ENCODE measurements at regions not wholly inside any gene's neighbourhood (a gene's known extent, or its start where the extent isn't known, plus 50 kb on each side); places are given as distances from the start of the nearest gene placed in this dataset.

DNA sequence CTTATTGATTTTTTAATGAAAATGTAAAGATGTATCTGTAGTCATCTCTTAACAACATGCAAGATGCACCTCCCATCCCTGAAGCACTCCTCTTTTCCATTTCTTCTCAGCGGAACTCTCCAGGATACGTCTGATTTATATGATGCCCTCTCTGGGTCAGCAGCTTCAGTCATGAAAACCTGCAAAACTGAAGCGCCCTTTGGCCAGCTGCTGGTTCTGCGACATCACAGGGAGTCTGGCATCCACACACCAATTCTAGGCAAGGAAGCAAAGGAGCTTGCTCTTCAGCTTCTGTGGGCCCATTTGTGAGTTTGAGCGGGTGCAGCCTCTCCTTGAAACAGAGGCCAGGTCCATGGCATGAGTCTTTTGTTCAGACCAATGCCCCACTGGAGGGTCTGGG lies 1253.3 kb downstream of the TBC1D22A start:
- DNase-seq (ENCODE audit: low read depth, low spot score): no peak
- H3K4me3 Mint-ChIP-seq: no peak overlapping the region
- H3K9me3 Mint-ChIP-seq: peaks cover 14% of the 10 kb centered on the region
- no peaks in the 10 kb centered on the region for H3K4me1 Mint-ChIP-seq
- no peak overlapping the region for H3K27ac Mint-ChIP-seq (ENCODE audit: unreplicated experiment)
- peaks cover 35% of the 10 kb centered on the region for H3K27me3 Mint-ChIP-seq (ENCODE audit: low read depth)
- peaks cover 8% of the 10 kb centered on the region for H3K36me3 Mint-ChIP-seq (ENCODE audit: low read depth)
- TF ChIP-seq CTCF (conservative IDR thresholded peaks at IDR 0.05): no peak

DNA sequence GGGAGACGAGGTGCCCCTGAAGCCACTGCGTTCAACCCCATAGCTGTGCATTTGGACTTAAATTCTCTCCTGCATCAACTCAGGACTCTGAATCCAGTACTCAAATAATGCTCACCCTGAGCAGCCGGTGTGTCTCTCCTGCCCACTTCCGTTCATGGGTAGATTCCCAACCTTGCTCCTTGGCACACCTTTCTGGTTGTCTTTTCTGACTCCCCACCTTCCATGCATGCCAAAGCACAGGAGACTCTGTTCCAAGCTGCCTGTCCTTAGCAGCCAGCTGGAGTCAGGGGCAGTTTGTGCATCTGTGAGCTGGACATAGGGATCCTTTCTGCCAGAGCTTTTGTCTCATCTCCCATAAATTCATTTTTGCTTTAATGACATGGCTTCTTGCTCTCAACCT lies 1242.5 kb downstream of the TBC1D22A start:
- DNase-seq (ENCODE audit: low read depth, low spot score): no peak
- Mint-ChIP-seq H3K4me3 (no peak overlapping the region), H3K27me3 (ENCODE audit: low read depth) (peaks cover 15% of the 10 kb centered on the region), H3K9me3 (no peaks in the 10 kb centered on the region), H3K36me3 (ENCODE audit: low read depth) (no peaks in the 10 kb centered on the region), H3K4me1 (no peaks in the 10 kb centered on the region), H3K27ac (ENCODE audit: unreplicated experiment) (no peak overlapping the region)
- TF ChIP-seq CTCF (conservative IDR thresholded peaks at IDR 0.05): no peak

- no peaks in the 10 kb centered on the region for H3K36me3 Mint-ChIP-seq (ENCODE audit: low read depth)
- H3K27me3 Mint-ChIP-seq (ENCODE audit: low read depth): peaks cover 15% of the 10 kb centered on the region
Measured at GRCh38 chr22:48004038-48004437, 1241.6 kb downstream of the TBC1D22A start.

DNA sequence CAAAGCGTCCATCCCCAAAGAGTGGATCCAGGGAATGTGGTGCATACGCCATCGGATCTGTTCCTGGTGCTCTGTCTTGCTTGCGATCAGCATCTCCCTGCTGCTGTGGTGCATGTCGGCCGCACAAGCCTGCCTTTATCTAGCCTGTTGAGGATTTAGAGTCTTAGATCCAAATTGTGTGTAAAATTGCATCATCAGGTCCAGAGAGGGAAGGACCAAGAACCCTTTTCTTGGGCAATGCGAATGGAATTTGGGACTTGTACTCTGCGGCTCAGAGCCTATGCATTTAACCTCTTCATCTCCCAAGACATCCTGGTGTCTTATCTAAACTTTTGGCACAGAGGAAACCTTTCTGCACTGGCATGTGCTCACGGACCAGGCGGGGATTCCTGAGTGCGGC lies 1238.7 kb downstream of the TBC1D22A start:
- no peak overlapping the region for H3K4me3 Mint-ChIP-seq
- H3K36me3 Mint-ChIP-seq (ENCODE audit: low read depth): no peaks in the 10 kb centered on the region
- peaks cover 9% of the 10 kb centered on the region for H3K4me1 Mint-ChIP-seq
- no peak overlapping the region for H3K27ac Mint-ChIP-seq (ENCODE audit: unreplicated experiment)
- DNase-seq (ENCODE audit: low read depth, low spot score): no peak
- peaks cover 3% of the 10 kb centered on the region for H3K27me3 Mint-ChIP-seq (ENCODE audit: low read depth)
- no peaks in the 10 kb centered on the region for H3K9me3 Mint-ChIP-seq
- TF ChIP-seq CTCF (conservative IDR thresholded peaks at IDR 0.05): no peak

More at GRCh38 chr22:48004038-48004437, 1241.6 kb downstream of the TBC1D22A start:
- H3K4me1 Mint-ChIP-seq: no peaks in the 10 kb centered on the region
- no peak overlapping the region for H3K27ac Mint-ChIP-seq (ENCODE audit: unreplicated experiment)
- H3K4me3 Mint-ChIP-seq: no peak overlapping the region
- no peaks in the 10 kb centered on the region for H3K9me3 Mint-ChIP-seq
- TF ChIP-seq CTCF (conservative IDR thresholded peaks at IDR 0.05): no peak
- DNase-seq (ENCODE audit: low read depth, low spot score): no peak

- TF ChIP-seq CTCF (conservative IDR thresholded peaks at IDR 0.05): no peak
- H3K36me3 Mint-ChIP-seq (ENCODE audit: low read depth): no peaks in the 10 kb centered on the region
- no peak for DNase-seq (ENCODE audit: low read depth, low spot score)
- H3K9me3 Mint-ChIP-seq: no peaks in the 10 kb centered on the region
- H3K27ac Mint-ChIP-seq (ENCODE audit: unreplicated experiment): peak overlapping the region; percentile 83
- no peak overlapping the region for H3K4me3 Mint-ChIP-seq
- no peaks in the 10 kb centered on the region for H3K27me3 Mint-ChIP-seq (ENCODE audit: low read depth)
- peaks cover 9% of the 10 kb centered on the region for H3K4me1 Mint-ChIP-seq
Measured at GRCh38 chr22:47997612-47998011, 1235.2 kb downstream of the TBC1D22A start.

Data from neural crest cell (in vitro differentiated cells).